Fibroblast of villous mesenchyme (primary cell): ENCODE measurements at regions not wholly inside any gene's neighbourhood (a gene's known extent, or its start where the extent isn't known, plus 50 kb on each side); places are given as distances from the start of the nearest gene placed in this dataset.

Source experiments
- DNase-seq: peaks from one replicate; pipeline ENCODE4 v3.0.0-alpha.2; 2010; ENCODE audit warnings: low read depth
- H3K4me3 ChIP-seq: 2 replicates; pipeline ENCODE4 v1.5.1; 2011; ENCODE audit warnings: low read depth, mild to moderate bottlenecking, low read length
- CTCF ChIP-seq: IDR thresholded peaks from 2 replicates; pipeline ENCODE4 v1.5.1; 2012; ENCODE audit warnings: low read depth, mild to moderate bottlenecking, low read length; ENCODE audit not compliant: insufficient read depth

- DNase-seq, result no peak
- TF ChIP-seq CTCF, result no peak
- H3K4me3 ChIP-seq, result no peak overlapping the region
Measured at GRCh38 chr15:92840149-92840548, 60.0 kb upstream of the CHD2 start.

- no peak for TF ChIP-seq CTCF
- DNase-seq, result no peak
- no peak overlapping the region for H3K4me3 ChIP-seq
Measured at GRCh38 chr15:92843326-92843725, 56.8 kb upstream of the CHD2 start.

GRCh38 chr15:92843814-92844213 is 56.3 kb upstream of the CHD2 start:
- TF ChIP-seq CTCF, result no peak
- H3K4me3 ChIP-seq, result no peak overlapping the region
- DNase-seq, result no peak

GRCh38 chr15:92845126-92845508 is 55.0 kb upstream of the CHD2 start:
- peak; percentile 61 for DNase-seq
- no peak overlapping the region for H3K4me3 ChIP-seq
- TF ChIP-seq CTCF, result no peak

GRCh38 chr15:92846741-92847140 is 53.4 kb upstream of the CHD2 start:
- DNase-seq, result peak; percentile 67
- no peak overlapping the region for H3K4me3 ChIP-seq
- TF ChIP-seq CTCF, result no peak

GRCh38 chr15:92847841-92848240 is 52.3 kb upstream of the CHD2 start:
- peak; percentile 36 for DNase-seq

GRCh38 chr15:92848464-92848851 is 51.7 kb upstream of the CHD2 start:
- TF ChIP-seq CTCF, result no peak
- DNase-seq, result no peak

More at GRCh38 chr15:92847841-92848240, 52.3 kb upstream of the CHD2 start:
- H3K4me3 ChIP-seq, result no peak overlapping the region
- no peak for TF ChIP-seq CTCF

More at GRCh38 chr15:92848464-92848851, 51.7 kb upstream of the CHD2 start:
- no peak overlapping the region for H3K4me3 ChIP-seq
